ENCODE measurements at regions not wholly inside any gene's neighbourhood (a gene's known extent, or its start where the extent isn't known, plus 50 kb on each side); places are given as distances from the start of the nearest gene placed in this dataset.

GRCh38 chr1:82121421-82121820 is 320.7 kb downstream of the ADGRL2 start:
- Histone ChIP-seq H4K12ac (ENCODE audit: low read depth, low read length) (no peak overlapping the region), H3K9me3 (ENCODE audit: insufficient read depth, low read depth, low read length) (no peaks in the 10 kb centered on the region), H3K18ac (ENCODE audit: low read length) (no peak overlapping the region), H2AFZ (ENCODE audit: insufficient read depth, low read length, poor library complexity) (no peak overlapping the region), H2BK5ac (ENCODE audit: low read depth, low read length, poor library complexity) (no peak overlapping the region), H3K14ac (ENCODE audit: low read length) (no peak overlapping the region), H3K4ac (ENCODE audit: low read depth, low read length) (no peak overlapping the region), H3K9ac (ENCODE audit: low read length) (no peak overlapping the region), H3K79me1 (ENCODE audit: low read length) (no peaks in the 10 kb centered on the region), H3K79me2 (ENCODE audit: control insufficient read depth, insufficient read depth, low read length, poor library complexity) (no peaks in the 10 kb centered on the region), H3K4me3 (ENCODE audit: low read depth, low read length) (no peak overlapping the region), H3K23ac (ENCODE audit: low read length) (no peak overlapping the region), H2BK12ac (ENCODE audit: low read length) (no peak overlapping the region), H3K4me1 (ENCODE audit: control insufficient read depth in 1 of 2, insufficient read depth in 2 of 2, low read length in 2 of 2) (no peaks in the 10 kb centered on the region), H3K27ac (ENCODE audit: low read depth, low read length) (no peak overlapping the region), H4K91ac (ENCODE audit: low read depth, low read length) (no peak overlapping the region), H2AK5ac (ENCODE audit: low read length) (no peak overlapping the region), H3K27me3 (ENCODE audit: insufficient read depth, low read length) (no peaks in the 10 kb centered on the region), H4K8ac (ENCODE audit: low read depth, low read length) (no peak overlapping the region), H2BK120ac (ENCODE audit: insufficient read depth, low read length, poor library complexity) (no peak overlapping the region), H3K36me3 (ENCODE audit: control insufficient read depth in 1 of 2, insufficient read depth in 2 of 2, low read length in 2 of 2) (no peaks in the 10 kb centered on the region), H3K4me2 (ENCODE audit: low read length) (no peak overlapping the region)
- WGBS (ENCODE audit: extremely low coverage, insufficient coverage, insufficient read length) = no CpG with 5 or more reads among the region's 2 CpGs
- no peak for DNase-seq

- DNase-seq = no peak
- Histone ChIP-seq H3K79me1 (ENCODE audit: low read length) (no peaks in the 10 kb centered on the region), H3K4me3 (ENCODE audit: low read depth, low read length) (no peak overlapping the region), H3K4ac (ENCODE audit: low read depth, low read length) (no peak overlapping the region), H4K8ac (ENCODE audit: low read depth, low read length) (no peak overlapping the region), H2BK5ac (ENCODE audit: low read depth, low read length, poor library complexity) (no peak overlapping the region), H3K9ac (ENCODE audit: low read length) (no peak overlapping the region), H3K14ac (ENCODE audit: low read length) (no peak overlapping the region), H4K91ac (ENCODE audit: low read depth, low read length) (no peak overlapping the region), H2AFZ (ENCODE audit: insufficient read depth, low read length, poor library complexity) (no peak overlapping the region), H3K4me2 (ENCODE audit: low read length) (no peak overlapping the region), H3K4me1 (ENCODE audit: control insufficient read depth in 1 of 2, insufficient read depth in 2 of 2, low read length in 2 of 2) (no peaks in the 10 kb centered on the region), H3K27ac (ENCODE audit: low read depth, low read length) (no peak overlapping the region), H3K27me3 (ENCODE audit: insufficient read depth, low read length) (no peaks in the 10 kb centered on the region), H4K12ac (ENCODE audit: low read depth, low read length) (no peak overlapping the region), H2AK5ac (ENCODE audit: low read length) (no peak overlapping the region), H3K9me3 (ENCODE audit: insufficient read depth, low read depth, low read length) (no peaks in the 10 kb centered on the region), H3K36me3 (ENCODE audit: control insufficient read depth in 1 of 2, insufficient read depth in 2 of 2, low read length in 2 of 2) (no peaks in the 10 kb centered on the region), H2BK12ac (ENCODE audit: low read length) (no peak overlapping the region), H3K23ac (ENCODE audit: low read length) (no peak overlapping the region), H2BK120ac (ENCODE audit: insufficient read depth, low read length, poor library complexity) (no peak overlapping the region), H3K18ac (ENCODE audit: low read length) (no peak overlapping the region), H3K79me2 (ENCODE audit: control insufficient read depth, insufficient read depth, low read length, poor library complexity) (no peaks in the 10 kb centered on the region)
- no CpG with 5 or more reads among the region's 7 CpGs for WGBS (ENCODE audit: extremely low coverage, insufficient coverage, insufficient read length)
Measured at GRCh38 chr1:82116105-82116504, 315.4 kb downstream of the ADGRL2 start.

GRCh38 chr1:82114887-82115286 is 314.2 kb downstream of the ADGRL2 start:
- no peak overlapping the region for H2AFZ ChIP-seq (ENCODE audit: insufficient read depth, low read length, poor library complexity)
- H3K4me1 ChIP-seq (ENCODE audit: control insufficient read depth in 1 of 2, insufficient read depth in 2 of 2, low read length in 2 of 2) = no peaks in the 10 kb centered on the region
- no peak overlapping the region for H3K14ac ChIP-seq (ENCODE audit: low read length)
- no peak overlapping the region for H3K9ac ChIP-seq (ENCODE audit: low read length)
- H3K4ac ChIP-seq (ENCODE audit: low read depth, low read length) = no peak overlapping the region
- H2BK120ac ChIP-seq (ENCODE audit: insufficient read depth, low read length, poor library complexity) = no peak overlapping the region
- H3K18ac ChIP-seq (ENCODE audit: low read length) = no peak overlapping the region
- H3K79me2 ChIP-seq (ENCODE audit: control insufficient read depth, insufficient read depth, low read length, poor library complexity) = no peaks in the 10 kb centered on the region
- H2BK12ac ChIP-seq (ENCODE audit: low read length) = no peak overlapping the region
- no peaks in the 10 kb centered on the region for H3K9me3 ChIP-seq (ENCODE audit: insufficient read depth, low read depth, low read length)
- no peaks in the 10 kb centered on the region for H3K27me3 ChIP-seq (ENCODE audit: insufficient read depth, low read length)
- H3K36me3 ChIP-seq (ENCODE audit: control insufficient read depth in 1 of 2, insufficient read depth in 2 of 2, low read length in 2 of 2) = no peaks in the 10 kb centered on the region
- H4K8ac ChIP-seq (ENCODE audit: low read depth, low read length) = no peak overlapping the region
- H4K12ac ChIP-seq (ENCODE audit: low read depth, low read length) = no peak overlapping the region
- H3K79me1 ChIP-seq (ENCODE audit: low read length) = no peaks in the 10 kb centered on the region
- H4K91ac ChIP-seq (ENCODE audit: low read depth, low read length) = no peak overlapping the region
- DNase-seq = no peak
- no peak overlapping the region for H3K27ac ChIP-seq (ENCODE audit: low read depth, low read length)
- H2AK5ac ChIP-seq (ENCODE audit: low read length) = no peak overlapping the region
- WGBS (ENCODE audit: extremely low coverage, insufficient coverage, insufficient read length) = no CpG with 5 or more reads among the region's 4 CpGs
- H3K4me2 ChIP-seq (ENCODE audit: low read length) = no peak overlapping the region
- H3K23ac ChIP-seq (ENCODE audit: low read length) = no peak overlapping the region
- H2BK5ac ChIP-seq (ENCODE audit: low read depth, low read length, poor library complexity) = no peak overlapping the region
- no peak overlapping the region for H3K4me3 ChIP-seq (ENCODE audit: low read depth, low read length)

- DNase-seq = peak in 1 of 2 donors; percentile 56
- no peak overlapping the region for H3K4me2 ChIP-seq (ENCODE audit: low read length)
- WGBS (ENCODE audit: extremely low coverage, insufficient coverage, insufficient read length) = no CpG with 5 or more reads among the region's 4 CpGs
- no peaks in the 10 kb centered on the region for H3K79me1 ChIP-seq (ENCODE audit: low read length)
- H2AFZ ChIP-seq (ENCODE audit: insufficient read depth, low read length, poor library complexity) = no peak overlapping the region
- no peaks in the 10 kb centered on the region for H3K27me3 ChIP-seq (ENCODE audit: insufficient read depth, low read length)
- no peak overlapping the region for H4K12ac ChIP-seq (ENCODE audit: low read depth, low read length)
- no peaks in the 10 kb centered on the region for H3K36me3 ChIP-seq (ENCODE audit: control insufficient read depth in 1 of 2, insufficient read depth in 2 of 2, low read length in 2 of 2)
- H3K4me3 ChIP-seq (ENCODE audit: low read depth, low read length) = no peak overlapping the region
- H3K4ac ChIP-seq (ENCODE audit: low read depth, low read length) = no peak overlapping the region
- H3K23ac ChIP-seq (ENCODE audit: low read length) = no peak overlapping the region
- H2AK5ac ChIP-seq (ENCODE audit: low read length) = no peak overlapping the region
- no peaks in the 10 kb centered on the region for H3K79me2 ChIP-seq (ENCODE audit: control insufficient read depth, insufficient read depth, low read length, poor library complexity)
- no peak overlapping the region for H3K18ac ChIP-seq (ENCODE audit: low read length)
- H3K14ac ChIP-seq (ENCODE audit: low read length) = no peak overlapping the region
- H2BK12ac ChIP-seq (ENCODE audit: low read length) = no peak overlapping the region
- no peaks in the 10 kb centered on the region for H3K9me3 ChIP-seq (ENCODE audit: insufficient read depth, low read depth, low read length)
- no peak overlapping the region for H3K27ac ChIP-seq (ENCODE audit: low read depth, low read length)
- H3K9ac ChIP-seq (ENCODE audit: low read length) = no peak overlapping the region
- no peak overlapping the region for H2BK5ac ChIP-seq (ENCODE audit: low read depth, low read length, poor library complexity)
- no peak overlapping the region for H4K91ac ChIP-seq (ENCODE audit: low read depth, low read length)
- H2BK120ac ChIP-seq (ENCODE audit: insufficient read depth, low read length, poor library complexity) = no peak overlapping the region
- no peaks in the 10 kb centered on the region for H3K4me1 ChIP-seq (ENCODE audit: control insufficient read depth in 1 of 2, insufficient read depth in 2 of 2, low read length in 2 of 2)
- H4K8ac ChIP-seq (ENCODE audit: low read depth, low read length) = no peak overlapping the region
Measured at GRCh38 chr1:82110366-82111254, 309.9 kb downstream of the ADGRL2 start.
